Activated CD4-positive, alpha-beta T cell treated with anti-CD3 and anti-CD28 coated beads, Interleukin-2, amount 50 U/mL, for 16 hours (primary cell): ENCODE measurements at regions not wholly inside any gene's neighbourhood (a gene's known extent, or its start where the extent isn't known, plus 50 kb on each side); places are given as distances from the start of the nearest gene placed in this dataset.
"Not testable (repeated sequence)": the region's sequence is repeated elsewhere in the genome, so short reads cannot be mapped to it uniquely, and the experiment has no call there.

ENCODE experiments used
- DNase-seq: peaks from one replicate; pipeline ENCODE4 v3.0.0-alpha.2; 2020

GRCh38 chr14:101301011-101301410 is 260.3 kb upstream of the DIO3 start:
- no peak for DNase-seq

- not testable (repeated sequence) for DNase-seq
Measured at GRCh38 chr14:101307162-101307561, 254.1 kb upstream of the DIO3 start.

GRCh38 chr14:101311186-101311585 is 250.1 kb upstream of the DIO3 start:
- not testable (repeated sequence) for DNase-seq

GRCh38 chr14:101313268-101313667 is 248.0 kb upstream of the DIO3 start:
- no peak for DNase-seq

- DNase-seq = no peak
Measured at GRCh38 chr14:101315802-101316296, 245.4 kb upstream of the DIO3 start.

- DNase-seq = no peak
Measured at GRCh38 chr14:101318271-101318670, 243.0 kb upstream of the DIO3 start.

GRCh38 chr14:101320396-101320795 is 240.9 kb upstream of the DIO3 start:
- no peak for DNase-seq

GRCh38 chr14:101322223-101322622 is 239.1 kb upstream of the DIO3 start:
- DNase-seq = no peak

GRCh38 chr14:101323111-101323510 is 238.2 kb upstream of the DIO3 start:
- DNase-seq = no peak

GRCh38 chr14:101323614-101324235 is 237.6 kb upstream of the DIO3 start:
- DNase-seq = not testable (repeated sequence)

- no peak for DNase-seq
Measured at GRCh38 chr14:101325319-101325718, 236.0 kb upstream of the DIO3 start.

- DNase-seq = no peak
Measured at GRCh38 chr14:101328412-101329028, 232.8 kb upstream of the DIO3 start.

GRCh38 chr14:101330416-101331140 is 230.7 kb upstream of the DIO3 start:
- DNase-seq = no peak

GRCh38 chr14:101331141-101331525 is 230.2 kb upstream of the DIO3 start:
- no peak for DNase-seq

- DNase-seq = no peak
Measured at GRCh38 chr14:101331661-101332169, 229.6 kb upstream of the DIO3 start.

- DNase-seq = no peak
Measured at GRCh38 chr14:101332281-101332680, 229.0 kb upstream of the DIO3 start.

- no peak for DNase-seq
Measured at GRCh38 chr14:101333335-101334280, 227.7 kb upstream of the DIO3 start.

- no peak for DNase-seq
Measured at GRCh38 chr14:101334656-101335055, 226.6 kb upstream of the DIO3 start.

- DNase-seq = no peak
Measured at GRCh38 chr14:101335061-101335661, 226.1 kb upstream of the DIO3 start.

GRCh38 chr14:101336183-101336582 is 225.1 kb upstream of the DIO3 start:
- no peak for DNase-seq

GRCh38 chr14:101337053-101337452 is 224.2 kb upstream of the DIO3 start:
- DNase-seq = no peak

GRCh38 chr14:101340556-101340955 is 220.7 kb upstream of the DIO3 start:
- no peak for DNase-seq
